EH (cell line): ENCODE measurements at regions not wholly inside any gene's neighbourhood (a gene's known extent, or its start where the extent isn't known, plus 50 kb on each side); places are given as distances from the start of the nearest gene placed in this dataset.
"Not testable (repeated sequence)": the region's sequence is repeated elsewhere in the genome, so short reads cannot be mapped to it uniquely, and the experiment has no call there.

Experiments
- DNase-seq: peaks from one replicate; pipeline ENCODE4 v3.0.0-alpha.2; 2015; ENCODE audit warnings: low read depth

DNA sequence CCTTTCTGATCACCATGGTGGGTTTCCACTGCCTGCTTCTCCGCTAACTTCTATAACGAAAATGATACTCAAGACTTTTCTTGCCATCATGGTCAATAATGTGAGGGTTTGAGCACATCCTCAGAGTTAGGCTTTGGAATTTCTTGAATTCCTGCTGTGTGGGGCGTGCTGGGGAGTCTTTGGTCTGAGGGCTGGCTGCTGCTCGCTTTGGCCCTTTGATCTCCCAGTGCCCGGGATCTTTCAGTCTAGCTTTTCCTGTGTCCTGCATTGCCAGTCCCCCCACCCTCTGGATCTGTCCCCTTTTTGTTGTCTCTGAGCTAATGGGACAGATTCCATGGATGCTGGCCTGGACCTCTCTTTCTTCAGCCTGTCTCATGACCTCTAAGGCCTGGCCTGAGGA is 182.6 kb downstream of the NPIPA7 start:
- not testable (repeated sequence) for DNase-seq

DNA sequence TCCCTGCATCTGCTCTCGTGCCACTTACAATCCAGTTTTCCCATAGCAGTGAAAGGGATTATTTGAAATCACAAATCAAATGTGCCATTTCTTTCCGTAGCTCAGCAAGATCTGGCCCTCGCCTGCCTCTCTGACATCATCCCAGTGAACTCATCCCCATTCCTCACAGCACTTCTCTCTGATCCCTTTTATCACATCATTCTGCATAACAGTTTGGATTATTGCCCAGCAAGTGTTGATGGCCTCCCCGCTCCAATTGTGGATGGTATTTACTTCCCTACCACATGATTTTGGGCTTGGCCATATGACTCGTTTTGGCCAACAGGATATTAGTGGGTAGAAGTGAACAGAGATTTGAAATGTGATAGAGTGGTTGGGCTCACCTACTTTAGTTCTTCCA is 185.0 kb downstream of the NPIPA7 start:
- not testable (repeated sequence) for DNase-seq

DNA sequence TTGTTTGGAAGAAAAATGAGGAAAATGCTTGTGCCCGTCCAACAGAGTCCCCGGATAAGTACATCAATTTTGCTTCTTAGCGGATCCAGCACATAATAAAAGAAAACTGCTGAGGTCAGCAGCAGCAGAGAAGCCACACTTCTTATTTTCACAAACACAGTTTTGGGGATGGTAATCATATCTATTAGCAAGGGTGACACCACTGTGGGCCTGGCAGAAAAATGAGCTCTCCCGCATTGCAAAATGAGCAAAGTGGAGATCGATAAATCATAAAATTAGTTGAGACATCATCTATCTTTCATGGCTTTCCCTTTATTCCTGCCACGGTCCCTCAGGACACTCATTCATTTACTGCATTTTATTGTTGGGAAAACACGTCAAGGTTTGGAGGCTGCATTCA is 186.4 kb downstream of the NPIPA7 start:
- DNase-seq, result not testable (repeated sequence)

DNA sequence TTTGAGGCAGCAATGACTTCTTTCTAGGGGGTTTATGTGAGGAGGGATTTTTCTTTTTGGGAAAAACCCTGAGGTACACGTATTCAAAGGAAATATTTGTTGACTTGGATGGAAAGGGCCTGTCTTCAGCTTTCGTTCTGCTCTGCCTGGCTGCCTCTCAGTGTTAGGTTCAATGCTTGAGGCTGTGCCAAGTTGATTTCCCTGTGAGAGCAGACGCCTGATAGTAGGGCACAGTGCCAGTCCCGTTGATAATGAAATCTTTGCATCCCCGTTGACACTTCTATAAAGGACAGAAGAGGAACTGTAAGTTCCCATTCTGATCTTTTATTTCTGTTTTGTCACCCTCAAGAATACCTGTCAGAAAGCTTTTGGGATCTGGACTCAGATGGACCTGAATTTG is 191.1 kb downstream of the NPIPA7 start:
- DNase-seq, result not testable (repeated sequence)

DNA sequence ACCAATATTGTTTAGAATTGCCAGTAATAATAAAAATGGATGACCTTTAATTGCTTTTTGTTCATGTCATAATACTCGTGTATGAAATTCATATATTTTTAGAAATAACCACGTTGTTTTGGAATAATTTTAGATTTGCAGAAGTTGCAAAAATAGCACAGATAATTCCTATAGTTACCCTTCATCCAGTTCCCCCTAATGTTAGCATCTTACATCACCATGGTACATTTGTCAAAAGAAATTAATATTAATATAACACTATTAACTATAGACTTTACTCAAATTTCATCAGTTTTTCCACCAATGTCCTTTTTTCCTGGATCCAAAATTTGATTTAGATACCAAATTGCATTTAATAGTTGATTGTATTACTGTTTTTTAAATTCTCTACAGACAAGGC is 191.9 kb downstream of the NPIPA7 start:
- DNase-seq, result not testable (repeated sequence)

DNA sequence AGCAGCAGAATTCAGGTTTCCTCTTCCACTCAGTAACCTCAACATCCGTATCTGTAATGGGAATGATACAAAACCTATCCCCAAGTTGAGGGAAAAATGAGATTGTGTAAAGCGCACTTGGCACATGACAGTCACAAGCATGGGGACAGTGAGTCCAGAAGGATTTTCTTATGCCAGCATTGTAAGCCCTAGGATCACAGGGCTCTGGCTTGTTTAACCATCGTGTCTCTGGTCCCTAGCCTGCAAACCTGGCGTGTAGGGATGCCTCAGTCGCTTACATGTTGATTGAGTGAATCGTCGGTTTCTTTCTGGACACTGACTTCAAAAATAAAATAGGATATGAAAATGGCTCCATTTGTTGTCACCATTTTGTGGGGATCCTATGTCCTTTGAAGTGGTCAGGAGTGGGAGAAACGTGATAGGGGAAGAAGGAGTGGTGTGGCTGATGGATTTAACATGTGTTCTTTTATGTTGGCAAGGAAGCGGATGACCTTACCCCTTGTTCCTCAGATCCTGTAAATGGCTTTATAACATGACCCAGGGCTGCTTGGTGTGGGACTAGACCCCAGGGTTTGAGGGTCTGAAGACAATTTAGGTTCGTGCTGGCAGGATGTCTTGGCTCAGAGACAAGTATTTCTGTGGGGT is 193.3 kb downstream of the NPIPA7 start:
- not testable (repeated sequence) for DNase-seq

DNA sequence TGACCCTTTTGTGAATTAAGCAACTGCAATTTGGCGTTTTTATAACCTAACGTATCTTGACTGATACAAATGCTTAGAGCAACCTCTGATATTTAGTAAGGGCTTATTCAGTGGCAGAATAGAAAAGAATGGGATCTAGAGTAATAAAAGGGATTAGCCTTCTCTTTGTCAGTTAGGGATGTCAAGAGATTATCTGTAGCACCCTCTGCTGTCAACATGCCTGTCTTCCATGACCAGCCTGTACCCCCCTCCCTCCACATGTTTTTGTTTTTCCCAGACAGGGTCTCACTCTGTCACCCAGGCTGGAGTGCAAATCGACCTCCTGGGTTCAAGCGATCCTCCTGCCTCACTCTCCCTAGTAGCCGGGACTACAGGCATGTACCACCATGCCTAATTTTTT is 198.1 kb downstream of the NPIPA7 start:
- not testable (repeated sequence) for DNase-seq

DNA sequence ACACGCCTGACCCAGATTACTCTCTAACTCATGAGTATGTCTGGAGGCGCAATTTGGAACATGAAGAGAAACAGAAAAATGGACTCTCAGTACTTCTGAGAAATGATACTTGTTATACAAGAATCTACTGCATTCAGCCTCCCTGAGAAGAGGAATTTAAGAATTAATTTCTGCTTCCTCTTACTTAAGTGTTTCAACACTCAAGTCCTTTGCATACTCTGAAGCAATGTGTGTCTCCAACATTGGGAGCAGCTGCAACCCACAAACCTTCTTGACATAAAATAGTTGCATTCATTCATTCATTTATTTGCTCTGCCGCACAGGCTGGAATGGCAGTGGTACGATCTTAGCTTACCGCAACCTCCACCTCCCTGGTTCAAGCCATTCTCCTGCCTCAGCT is 199.8 kb downstream of the NPIPA7 start:
- no peak for DNase-seq

DNA sequence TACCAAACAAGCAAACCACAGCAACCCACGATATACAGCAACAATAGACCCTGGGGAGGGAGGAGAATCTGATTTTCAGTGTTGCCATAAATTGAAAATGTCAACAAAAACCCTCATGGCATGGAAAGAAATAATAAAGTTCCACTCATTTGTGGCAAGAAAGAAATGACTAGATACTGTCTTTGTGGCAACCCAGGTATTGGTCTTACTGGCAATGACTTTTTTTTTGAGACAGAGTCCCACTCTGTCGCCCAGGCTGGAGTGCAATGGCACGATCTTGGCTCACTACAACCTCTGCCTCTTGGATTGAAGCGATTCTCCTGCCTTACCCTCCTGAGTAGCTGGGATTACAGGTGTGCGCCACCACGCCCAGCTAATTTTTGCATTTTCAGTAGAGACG is 204.0 kb downstream of the NPIPA7 start:
- not testable (repeated sequence) for DNase-seq

DNA sequence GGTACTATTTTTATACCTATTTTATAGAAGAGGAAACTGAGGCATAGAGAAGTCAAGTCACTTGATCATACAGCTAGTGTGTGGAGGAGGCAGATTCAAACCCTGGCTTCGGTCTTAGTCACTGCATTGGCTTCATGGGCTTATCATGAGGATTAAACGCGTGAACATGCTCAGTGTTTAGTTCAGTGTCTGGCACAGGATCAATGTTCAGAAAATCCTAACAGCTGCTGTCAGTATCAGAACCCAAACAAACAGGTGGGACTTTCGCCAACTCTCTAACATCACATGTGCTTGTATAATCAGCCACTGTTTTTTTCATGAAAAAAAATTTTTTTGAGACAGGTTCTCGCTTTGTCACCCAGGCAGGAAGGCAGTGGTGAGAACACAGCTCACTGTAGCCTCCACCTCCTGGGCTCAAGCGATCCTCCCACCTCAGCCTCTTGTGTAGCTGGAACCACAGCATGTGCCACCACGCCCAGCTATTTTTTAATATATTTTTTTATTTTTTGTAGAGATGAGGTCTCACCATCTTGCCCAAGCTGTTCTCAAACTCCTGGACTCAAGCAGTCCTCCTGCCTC is 207.2 kb downstream of the NPIPA7 start:
- not testable (repeated sequence) for DNase-seq

DNA sequence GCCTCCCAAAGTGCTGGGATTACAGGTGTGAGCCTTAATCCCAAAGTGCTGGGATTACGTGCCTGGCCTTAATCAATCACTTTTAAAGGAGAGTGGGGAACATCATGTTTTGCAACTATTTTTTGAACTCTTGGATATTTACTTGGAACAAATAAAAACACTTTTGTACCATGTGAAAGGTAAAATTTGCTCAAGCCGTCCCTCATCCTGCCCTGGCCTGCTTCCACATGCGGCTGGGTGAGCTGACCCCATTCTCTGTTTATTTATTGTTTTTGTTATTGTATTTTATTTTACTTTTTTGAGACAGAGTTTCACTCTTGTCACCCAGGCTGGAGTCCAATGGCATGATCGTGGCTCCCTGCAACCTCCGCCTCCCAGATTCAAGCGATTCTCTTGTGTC is 208.0 kb downstream of the NPIPA7 start:
- DNase-seq, result not testable (repeated sequence)

DNA sequence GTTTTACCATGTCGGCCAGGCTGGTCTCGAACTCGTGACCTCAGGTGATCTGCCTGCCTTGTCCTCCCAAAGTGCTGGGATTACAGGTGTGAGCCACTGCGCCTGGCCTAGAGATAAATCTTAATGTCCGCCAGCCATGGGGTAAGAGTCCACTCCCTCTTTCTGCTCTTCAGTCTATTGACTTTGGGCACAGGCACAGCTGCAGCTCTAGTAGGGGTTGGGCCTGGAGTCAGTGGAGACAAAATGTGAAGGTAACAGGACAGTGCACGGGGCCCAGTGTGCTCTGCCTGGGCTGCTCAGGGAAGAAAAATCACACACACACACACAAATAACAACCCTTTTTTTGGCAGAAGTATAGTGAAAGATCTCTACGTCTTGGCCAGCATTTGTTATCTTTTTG is 209.5 kb downstream of the NPIPA7 start:
- DNase-seq, result not testable (repeated sequence)

DNA sequence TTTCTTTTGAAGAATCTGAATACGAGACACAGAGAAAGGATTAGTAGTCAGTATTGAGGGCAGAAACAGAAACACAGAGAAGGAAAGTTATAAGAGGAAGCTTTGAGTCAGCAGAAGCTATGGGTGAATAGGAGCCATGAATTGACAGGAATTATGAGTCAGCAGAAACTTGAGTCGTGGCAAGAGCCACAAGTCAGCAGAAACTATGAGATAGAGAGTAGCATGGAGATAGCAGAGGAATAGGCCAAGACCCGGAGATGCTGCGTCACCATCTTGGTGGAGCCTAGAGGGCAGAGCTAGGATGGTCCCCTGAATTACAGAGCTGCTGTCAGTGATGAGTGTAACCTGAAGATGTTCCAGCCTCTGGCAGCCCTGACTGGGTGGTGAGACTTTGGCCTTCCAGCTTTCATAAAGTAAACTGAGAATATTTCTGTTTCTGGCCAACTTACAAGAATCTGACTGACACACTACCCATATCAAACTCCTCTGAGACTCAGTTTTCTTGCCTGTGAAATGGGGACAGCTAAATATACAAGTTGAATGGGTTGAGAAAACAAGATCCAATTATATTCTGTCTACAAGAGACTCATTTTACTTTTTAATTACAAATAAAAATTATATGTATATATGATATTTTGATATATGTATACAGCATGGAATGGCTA is 211.8 kb downstream of the NPIPA7 start:
- DNase-seq, result not testable (repeated sequence)

DNA sequence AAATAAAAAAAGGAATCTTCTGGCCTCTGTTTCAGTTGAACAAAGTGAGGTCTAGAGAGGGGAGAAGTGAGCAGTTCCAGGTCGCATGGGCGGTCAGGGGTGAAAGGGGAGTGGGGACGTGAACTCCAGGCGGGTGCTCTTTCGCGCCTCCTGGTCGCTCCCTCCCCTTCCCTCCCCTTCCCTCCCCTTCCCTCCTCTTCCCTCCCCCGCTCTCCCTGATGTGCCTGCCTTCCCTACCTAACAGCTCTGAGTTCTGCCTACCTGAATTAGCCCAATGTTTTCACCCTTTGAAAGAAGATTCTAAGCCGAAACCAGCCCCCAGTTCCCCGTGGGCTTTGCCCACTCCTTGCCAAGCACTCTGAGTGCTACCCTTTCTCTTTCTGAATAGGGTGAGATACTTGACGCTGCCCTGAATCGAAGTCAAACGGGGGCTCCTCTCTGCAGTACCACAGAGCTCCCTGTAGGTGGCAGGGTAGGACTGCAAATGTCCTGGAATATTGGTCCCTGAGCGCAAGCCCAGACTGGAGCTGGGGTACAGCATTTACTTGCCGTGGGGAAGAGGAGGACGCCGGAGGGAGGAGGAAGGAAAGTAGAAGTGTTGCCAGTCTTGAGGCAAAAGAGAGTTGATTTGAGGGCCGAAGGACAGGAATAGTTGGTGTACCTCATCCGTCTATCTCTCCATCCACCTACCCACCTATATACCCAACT is 214.4 kb downstream of the NPIPA7 start:
- peak; percentile 12 for DNase-seq

DNA sequence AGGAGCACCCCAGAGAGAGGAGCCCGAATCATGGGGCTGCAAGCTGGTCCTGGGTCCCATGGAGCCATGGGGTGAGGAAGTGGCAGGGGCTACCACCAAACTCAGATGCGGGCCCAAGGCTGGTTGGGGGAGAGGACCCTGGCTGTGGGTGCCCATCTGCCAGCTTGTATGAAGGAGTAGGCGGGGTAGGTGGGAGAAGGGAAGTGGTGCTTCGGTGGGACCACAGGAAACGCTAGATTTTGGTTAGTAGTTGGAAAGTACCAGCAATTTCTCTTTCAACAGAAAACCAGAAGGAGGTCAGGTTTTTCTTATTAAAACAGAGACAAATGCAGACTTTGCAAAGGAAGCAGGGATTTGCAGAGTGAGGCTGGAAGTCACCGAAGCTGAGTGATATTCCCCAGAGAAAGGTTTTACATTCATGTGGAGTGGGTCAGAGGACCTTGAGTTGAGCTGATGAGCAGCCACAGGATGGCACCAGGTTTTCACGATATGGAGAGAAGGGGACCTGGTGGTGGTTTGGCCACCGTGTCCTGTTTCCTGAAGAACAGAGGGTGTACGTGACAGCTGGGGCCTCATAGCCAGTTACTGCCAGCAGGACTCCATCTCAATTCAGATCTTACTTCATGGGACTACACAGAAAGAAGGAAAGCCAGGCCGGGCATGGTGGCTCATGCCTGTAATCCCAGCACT is 216.2 kb downstream of the NPIPA7 start:
- not testable (repeated sequence) for DNase-seq

DNA sequence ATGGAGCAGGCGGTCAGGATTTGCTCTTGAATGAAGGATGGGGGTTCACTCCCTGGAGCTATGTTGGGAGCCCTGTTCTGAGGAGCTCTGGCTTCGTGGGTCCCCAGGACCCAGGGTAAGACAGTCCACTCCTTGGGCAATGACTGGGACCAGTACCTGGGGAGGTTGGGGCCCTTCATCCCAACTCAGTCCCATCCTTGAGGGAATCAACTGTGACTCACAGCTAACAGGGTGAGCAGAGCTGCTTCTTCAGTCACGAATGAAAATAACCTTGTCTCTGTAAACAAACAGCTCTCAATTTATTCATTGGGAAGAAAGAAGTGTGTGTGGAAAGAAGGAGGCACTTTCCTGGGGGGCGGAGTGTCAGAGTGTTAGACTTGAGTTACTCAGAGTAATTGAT is 222.3 kb downstream of the NPIPA7 start:
- not testable (repeated sequence) for DNase-seq

DNA sequence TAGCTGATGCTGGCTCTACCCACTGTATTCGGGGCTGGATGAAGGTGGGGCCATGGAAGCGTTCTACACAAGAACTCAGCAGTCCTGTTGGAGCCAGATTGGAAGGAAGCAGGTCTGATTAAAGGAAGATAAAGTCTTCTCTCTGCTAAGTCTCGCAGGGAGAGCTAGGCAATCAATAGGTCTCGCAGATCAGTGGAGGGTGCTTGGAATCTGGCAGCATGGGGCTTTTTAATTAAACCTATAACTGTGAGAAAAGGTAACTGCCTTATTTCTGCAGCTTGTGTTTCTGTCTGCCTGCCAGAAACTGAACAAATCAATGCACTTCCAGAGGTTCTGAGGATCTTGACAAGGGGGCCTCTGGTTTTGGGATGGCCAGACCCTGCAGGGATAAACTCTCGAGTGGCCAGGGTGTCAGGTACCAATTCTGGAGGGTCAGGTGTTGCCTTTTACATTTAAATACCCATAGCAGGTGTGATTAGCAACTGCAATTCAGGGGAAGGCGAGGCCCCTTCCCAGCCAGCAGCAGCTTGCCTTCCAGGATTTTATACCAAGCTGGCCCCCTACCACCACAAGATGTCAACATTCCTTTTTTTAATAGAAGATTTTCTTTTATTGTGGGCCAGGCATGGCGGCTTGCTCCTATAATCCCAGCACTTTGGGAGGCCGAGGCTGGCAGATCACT is 228.6 kb downstream of the NPIPA7 start:
- DNase-seq, result not testable (repeated sequence)

DNA sequence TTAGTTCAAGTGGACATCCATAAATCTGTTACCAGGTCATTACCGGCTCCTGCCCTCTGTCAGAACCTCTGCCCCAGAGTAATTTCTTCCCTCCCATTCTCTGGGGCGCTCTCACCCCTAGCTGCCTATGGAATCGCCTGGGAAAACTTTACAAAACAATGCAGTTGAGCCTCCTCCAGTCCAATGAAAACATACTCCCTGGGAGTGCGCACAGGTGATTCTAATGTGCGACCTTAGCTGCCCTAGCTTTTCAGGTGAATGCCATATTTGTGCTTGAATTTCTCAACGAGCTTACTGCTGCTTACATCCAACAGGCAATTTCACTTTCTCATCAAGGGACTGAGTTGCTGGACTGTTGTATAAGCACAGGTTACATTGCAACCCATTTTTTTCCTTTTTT is 230.7 kb downstream of the NPIPA7 start:
- not testable (repeated sequence) for DNase-seq

DNA sequence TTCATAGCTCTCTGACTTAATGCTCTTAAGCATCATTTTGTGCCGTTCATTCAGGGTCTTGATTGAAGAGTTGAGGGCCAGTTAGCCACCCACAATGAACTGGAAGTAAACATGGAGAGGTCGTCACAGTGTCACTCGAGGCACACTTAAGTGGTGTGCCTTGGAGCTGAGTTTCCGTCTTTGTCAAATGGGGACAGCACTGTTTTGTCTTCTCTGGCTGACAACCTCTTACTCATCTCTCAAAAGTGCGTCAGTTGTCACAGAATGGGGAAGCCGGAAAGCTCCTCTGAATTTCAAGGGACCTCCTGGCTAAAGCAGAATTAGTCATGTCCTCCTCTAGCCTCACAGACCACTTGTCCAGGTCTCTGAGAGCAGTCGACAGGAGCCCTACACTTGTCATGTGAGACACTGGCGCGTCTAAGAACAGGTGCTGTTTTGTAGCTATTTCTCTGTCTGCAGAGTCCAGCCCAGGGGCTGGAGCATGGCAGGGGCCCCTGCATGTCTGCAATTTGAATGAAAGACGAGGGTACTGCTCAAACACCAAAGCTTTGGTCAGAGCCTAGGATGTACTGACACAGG is 231.5 kb downstream of the NPIPA7 start:
- not testable (repeated sequence) for DNase-seq

DNA sequence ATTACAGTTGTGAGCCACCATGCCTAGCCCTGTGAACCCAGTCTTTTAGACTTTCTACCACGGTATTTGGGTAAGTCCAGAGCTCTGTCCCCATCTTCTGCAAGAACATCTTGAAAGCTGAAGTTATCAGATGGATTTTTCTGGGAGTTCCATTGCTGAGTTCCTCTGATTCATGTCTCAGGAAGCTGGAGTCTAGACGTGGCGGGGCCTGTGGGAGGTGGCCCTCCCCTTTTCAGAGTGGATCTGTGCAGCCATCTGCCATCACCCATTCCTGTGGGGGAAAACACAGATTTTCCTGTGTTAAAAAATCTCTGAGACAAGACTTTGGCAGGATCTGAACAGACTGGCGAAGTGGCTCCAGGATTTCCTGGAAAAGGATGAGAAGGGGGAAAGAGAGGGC is 234.3 kb downstream of the NPIPA7 start:
- not testable (repeated sequence) for DNase-seq

DNA sequence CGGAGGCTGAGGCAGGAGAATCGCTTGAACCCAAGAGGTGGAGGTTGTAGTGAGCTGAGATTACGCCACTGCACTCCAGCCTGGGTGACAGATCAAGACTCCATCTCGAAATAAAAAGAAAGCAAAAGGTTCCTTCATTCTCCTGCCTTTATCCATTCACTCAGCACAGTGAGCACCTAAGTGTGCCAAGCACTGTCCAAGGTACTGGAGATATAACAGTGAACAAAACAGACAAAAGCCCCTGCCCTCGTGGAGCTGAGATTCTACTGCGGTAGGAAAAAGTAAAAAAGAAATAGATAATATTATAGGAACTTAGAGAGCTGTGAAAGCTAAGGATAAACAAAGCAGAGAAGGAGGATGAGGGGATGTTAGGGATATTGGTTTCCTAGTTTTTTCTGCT is 235.5 kb downstream of the NPIPA7 start:
- not testable (repeated sequence) for DNase-seq
